Neural cell (in vitro differentiated cells): ENCODE measurements at regions not wholly inside any gene's neighbourhood (a gene's known extent, or its start where the extent isn't known, plus 50 kb on each side); places are given as distances from the start of the nearest gene placed in this dataset.

Experiments used
- H2AFZ ChIP-seq: fragments of 200-600, 300-800 bp; sonication (generic), shearing (Covaris generic); 2 replicates; pipeline ENCODE4 v1.6.0; 2014; ENCODE audit warnings: low read depth, mild to moderate bottlenecking, antibody characterized with exemption, low read length, moderate library complexity
- H3F3A ChIP-seq: fragments of 200-600 bp; shearing (Covaris generic); 2 replicates; pipeline ENCODE4 v1.6.1; 2016; ENCODE audit warnings: mild to moderate bottlenecking, moderate library complexity, mixed read lengths, antibody characterized with exemption, low read length; ENCODE audit not compliant: insufficient read depth, poor library complexity, severe bottlenecking
- H3K27ac ChIP-seq: fragments of 200-600, 300-800 bp; sonication (generic), shearing (Covaris generic); 2 replicates; pipeline ENCODE4 v1.5.1; 2014; ENCODE audit warnings: mild to moderate bottlenecking, low read length, moderate library complexity
- H3K27me3 ChIP-seq: fragments of 300-800, 200-600 bp; sonication (generic), shearing (Covaris generic); 2 replicates; pipeline ENCODE4 v1.6.0; 2014; ENCODE audit warnings: mild to moderate bottlenecking, low read depth, low read length, moderate library complexity; ENCODE audit not compliant: insufficient read depth
- H3K36me3 ChIP-seq: fragments of 300-800, 200-600 bp; sonication (generic), shearing (Covaris generic); 2 replicates; pipeline ENCODE4 v1.5.1; 2014; ENCODE audit warnings: mild to moderate bottlenecking, antibody characterized with exemption, low read length, moderate library complexity; ENCODE audit not compliant: insufficient read depth
- H3K4me2 ChIP-seq: fragments of 300-800, 200-600 bp; sonication (generic), shearing (Covaris generic); 2 replicates; pipeline ENCODE4 v1.6.0; 2014; ENCODE audit warnings: mild to moderate bottlenecking, low read length
- H3K4me3 ChIP-seq: fragments of 300-800, 200-600 bp; sonication (generic), shearing (Covaris generic); 2 replicates; pipeline ENCODE4 v1.5.1; 2014; ENCODE audit warnings: mild to moderate bottlenecking, low read length, moderate library complexity
- H3K79me2 ChIP-seq: fragments of 200-600 bp; shearing (Covaris generic); replicated peaks from 2 replicates; pipeline ENCODE4 v1.6.0; 2014; ENCODE audit warnings: mild to moderate bottlenecking, low read length, moderate library complexity; ENCODE audit not compliant: insufficient read depth
- H3K9ac ChIP-seq: fragments of 300-800, 200-600 bp; sonication (generic), shearing (Covaris generic); 2 replicates; pipeline ENCODE4 v1.6.1; 2016; ENCODE audit warnings: mild to moderate bottlenecking, low read length, mixed read lengths
- H3K9me2 ChIP-seq: fragments of 200-600 bp; shearing (Covaris generic); 2 replicates; pipeline ENCODE4 v1.6.1; 2016; ENCODE audit warnings: mild to moderate bottlenecking, low read length, mixed read lengths; ENCODE audit not compliant: insufficient read depth
- H3K9me3 ChIP-seq: fragments of 200-600, 300-800 bp; sonication (generic), shearing (Covaris generic); 2 replicates; pipeline ENCODE4 v1.6.1; 2016; ENCODE audit warnings: mild to moderate bottlenecking, mixed run types, low read length, moderate library complexity, mixed read lengths
- H4K20me1 ChIP-seq: fragments of 200-600 bp; shearing (Covaris generic); 2 replicates; pipeline ENCODE4 v1.6.1; 2016; ENCODE audit warnings: mild to moderate bottlenecking, mixed run types; ENCODE audit not compliant: insufficient read depth
- EP300 ChIP-seq: fragments of 450-650 bp; conservative IDR thresholded peaks from 2 replicates; pipeline ENCODE4 v1.6.1; 2014; ENCODE audit warnings: antibody characterized with exemption, mild to moderate bottlenecking, moderate library complexity; ENCODE audit not compliant: poor library complexity, severe bottlenecking
- EZH2 ChIP-seq: fragments of 200-600, 300-800 bp; shearing (Covaris generic), sonication (generic); IDR thresholded peaks from 2 replicates; pipeline ENCODE4 v1.6.1; 2014; ENCODE audit warnings: antibody characterized with exemption, low read length, borderline replicate concordance, mild to moderate bottlenecking; ENCODE audit not compliant: insufficient read depth, poor library complexity, severe bottlenecking
- MXI1 ChIP-seq: fragments of 450-650 bp; conservative IDR thresholded peaks from 2 replicates; pipeline ENCODE4 v1.6.1; 2014; ENCODE audit warnings: antibody characterized with exemption, mild to moderate bottlenecking; ENCODE audit not compliant: poor library complexity, severe bottlenecking
- POLR2AphosphoS5 ChIP-seq: IDR thresholded peaks from 2 replicates; pipeline ENCODE4 v1.6.1; 2012
- RAD21 ChIP-seq: fragments of 450-650 bp; conservative IDR thresholded peaks from 2 replicates; pipeline ENCODE4 v1.6.1; 2014; ENCODE audit warnings: antibody characterized with exemption, mild to moderate bottlenecking, moderate library complexity
- SMC3 ChIP-seq: fragments of 450-650 bp; conservative IDR thresholded peaks from 2 replicates; pipeline ENCODE4 v1.6.1; 2014; ENCODE audit warnings: antibody characterized with exemption, mild to moderate bottlenecking, moderate library complexity; ENCODE audit not compliant: poor library complexity
- TAF1 ChIP-seq: IDR thresholded peaks from 2 replicates; pipeline ENCODE4 v1.6.1; 2012; ENCODE audit warnings: low read depth
- TF ChIP-seq, protein P1 (sequence below): fragments of 450-650 bp; IDR thresholded peaks from 2 replicates; pipeline ENCODE4 v1.5.1; 2014; ENCODE audit warnings: antibody characterized with exemption, mild to moderate bottlenecking, moderate library complexity; ENCODE audit not compliant: poor library complexity, severe bottlenecking
- TF ChIP-seq, protein P2 (sequence below): IDR thresholded peaks from 2 replicates; pipeline ENCODE4 v1.6.1; 2012; ENCODE audit warnings: borderline replicate concordance

DNA sequence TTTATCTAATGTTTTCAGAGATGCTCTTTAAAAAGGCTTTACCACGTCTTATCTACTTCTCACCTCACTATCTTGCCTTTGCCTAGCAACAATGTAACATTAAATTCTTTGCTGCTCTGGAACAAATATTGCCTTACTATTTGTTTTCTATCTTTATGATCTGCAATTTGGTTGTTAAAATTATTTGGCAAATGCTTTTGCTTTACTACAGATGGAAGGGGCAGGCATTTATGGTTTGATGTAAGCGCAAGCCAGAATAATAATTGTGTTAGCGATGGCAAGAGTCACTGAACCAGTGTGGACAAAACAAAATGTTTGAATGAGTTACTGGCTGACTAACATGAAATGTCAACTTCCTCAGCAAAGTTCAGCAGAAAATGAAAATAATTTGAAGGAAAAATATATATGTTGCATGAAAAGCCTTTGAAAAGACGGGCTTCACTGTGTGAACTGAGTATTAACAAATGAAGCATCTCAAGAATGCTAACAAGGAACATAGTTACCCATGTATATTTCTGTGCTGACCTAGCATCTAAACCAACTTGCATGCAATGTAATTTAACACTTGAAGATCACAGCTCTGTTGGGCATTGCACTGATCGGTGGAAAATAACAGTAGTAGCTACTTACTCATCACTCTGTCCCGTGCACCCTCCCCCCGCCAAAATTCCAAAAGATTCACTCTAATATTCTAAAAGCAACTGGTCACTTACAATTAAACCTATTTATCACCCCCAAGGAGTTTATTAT, 454.0 kb upstream of the ARHGEF26 start:
- Histone ChIP-seq H3K9me2 (no peaks in the 10 kb centered on the region), H3K79me2 (no peaks in the 10 kb centered on the region), H3K4me3 (no peak overlapping the region), H2AFZ (no peak overlapping the region), H3K36me3 (no peaks in the 10 kb centered on the region), H3K9me3 (no peaks in the 10 kb centered on the region), H3K27ac (no peak overlapping the region), H3F3A (no peaks in the 10 kb centered on the region), H3K9ac (no peak overlapping the region), H3K27me3 (no peaks in the 10 kb centered on the region), H3K4me2 (no peak overlapping the region), H4K20me1 (no peaks in the 10 kb centered on the region)
- TF ChIP-seq, protein P1, sequence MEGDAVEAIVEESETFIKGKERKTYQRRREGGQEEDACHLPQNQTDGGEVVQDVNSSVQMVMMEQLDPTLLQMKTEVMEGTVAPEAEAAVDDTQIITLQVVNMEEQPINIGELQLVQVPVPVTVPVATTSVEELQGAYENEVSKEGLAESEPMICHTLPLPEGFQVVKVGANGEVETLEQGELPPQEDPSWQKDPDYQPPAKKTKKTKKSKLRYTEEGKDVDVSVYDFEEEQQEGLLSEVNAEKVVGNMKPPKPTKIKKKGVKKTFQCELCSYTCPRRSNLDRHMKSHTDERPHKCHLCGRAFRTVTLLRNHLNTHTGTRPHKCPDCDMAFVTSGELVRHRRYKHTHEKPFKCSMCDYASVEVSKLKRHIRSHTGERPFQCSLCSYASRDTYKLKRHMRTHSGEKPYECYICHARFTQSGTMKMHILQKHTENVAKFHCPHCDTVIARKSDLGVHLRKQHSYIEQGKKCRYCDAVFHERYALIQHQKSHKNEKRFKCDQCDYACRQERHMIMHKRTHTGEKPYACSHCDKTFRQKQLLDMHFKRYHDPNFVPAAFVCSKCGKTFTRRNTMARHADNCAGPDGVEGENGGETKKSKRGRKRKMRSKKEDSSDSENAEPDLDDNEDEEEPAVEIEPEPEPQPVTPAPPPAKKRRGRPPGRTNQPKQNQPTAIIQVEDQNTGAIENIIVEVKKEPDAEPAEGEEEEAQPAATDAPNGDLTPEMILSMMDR = no peak
- TF ChIP-seq, protein P2, sequence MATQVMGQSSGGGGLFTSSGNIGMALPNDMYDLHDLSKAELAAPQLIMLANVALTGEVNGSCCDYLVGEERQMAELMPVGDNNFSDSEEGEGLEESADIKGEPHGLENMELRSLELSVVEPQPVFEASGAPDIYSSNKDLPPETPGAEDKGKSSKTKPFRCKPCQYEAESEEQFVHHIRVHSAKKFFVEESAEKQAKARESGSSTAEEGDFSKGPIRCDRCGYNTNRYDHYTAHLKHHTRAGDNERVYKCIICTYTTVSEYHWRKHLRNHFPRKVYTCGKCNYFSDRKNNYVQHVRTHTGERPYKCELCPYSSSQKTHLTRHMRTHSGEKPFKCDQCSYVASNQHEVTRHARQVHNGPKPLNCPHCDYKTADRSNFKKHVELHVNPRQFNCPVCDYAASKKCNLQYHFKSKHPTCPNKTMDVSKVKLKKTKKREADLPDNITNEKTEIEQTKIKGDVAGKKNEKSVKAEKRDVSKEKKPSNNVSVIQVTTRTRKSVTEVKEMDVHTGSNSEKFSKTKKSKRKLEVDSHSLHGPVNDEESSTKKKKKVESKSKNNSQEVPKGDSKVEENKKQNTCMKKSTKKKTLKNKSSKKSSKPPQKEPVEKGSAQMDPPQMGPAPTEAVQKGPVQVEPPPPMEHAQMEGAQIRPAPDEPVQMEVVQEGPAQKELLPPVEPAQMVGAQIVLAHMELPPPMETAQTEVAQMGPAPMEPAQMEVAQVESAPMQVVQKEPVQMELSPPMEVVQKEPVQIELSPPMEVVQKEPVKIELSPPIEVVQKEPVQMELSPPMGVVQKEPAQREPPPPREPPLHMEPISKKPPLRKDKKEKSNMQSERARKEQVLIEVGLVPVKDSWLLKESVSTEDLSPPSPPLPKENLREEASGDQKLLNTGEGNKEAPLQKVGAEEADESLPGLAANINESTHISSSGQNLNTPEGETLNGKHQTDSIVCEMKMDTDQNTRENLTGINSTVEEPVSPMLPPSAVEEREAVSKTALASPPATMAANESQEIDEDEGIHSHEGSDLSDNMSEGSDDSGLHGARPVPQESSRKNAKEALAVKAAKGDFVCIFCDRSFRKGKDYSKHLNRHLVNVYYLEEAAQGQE = no peak
- TF ChIP-seq SMC3 (no peak), MXI1 (no peak), TAF1 (no peak), RAD21 (no peak), EZH2 (no peak), EP300 (no peak), POLR2AphosphoS5 (no peak)

DNA sequence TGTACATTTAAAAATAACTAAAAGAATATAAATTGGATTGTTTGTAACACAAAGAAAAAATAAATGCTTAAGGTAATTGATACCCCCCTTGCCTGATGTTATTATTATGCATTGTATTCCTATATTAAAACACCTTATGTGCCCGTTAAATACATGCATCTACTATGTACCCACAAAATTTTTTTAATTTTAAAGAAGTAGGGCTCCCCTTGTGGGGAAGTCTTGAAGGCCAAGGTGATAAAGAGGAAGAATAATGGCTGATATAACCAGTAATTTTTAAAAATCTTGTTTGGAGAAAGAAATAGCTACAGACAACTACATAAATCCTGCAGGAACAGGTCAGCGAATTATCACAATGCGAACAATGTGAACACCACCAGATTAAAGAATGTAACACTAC, 451.7 kb upstream of the ARHGEF26 start:
- Histone ChIP-seq H3K9me3 (no peaks in the 10 kb centered on the region), H3F3A (no peaks in the 10 kb centered on the region)
- TF ChIP-seq RAD21 (no peak), TAF1 (no peak), EP300 (no peak), POLR2AphosphoS5 (no peak), EZH2 (no peak), SMC3 (no peak), MXI1 (no peak)
- TF ChIP-seq, protein P2 = no peak
- TF ChIP-seq, protein P1 = no peak

More for the DNA sequence above, 451.7 kb upstream of the ARHGEF26 start:
- H3K9me2 ChIP-seq = no peaks in the 10 kb centered on the region
- no peak overlapping the region for H3K4me2 ChIP-seq
- H4K20me1 ChIP-seq = no peaks in the 10 kb centered on the region
- no peak overlapping the region for H2AFZ ChIP-seq
- no peak overlapping the region for H3K9ac ChIP-seq
- no peak overlapping the region for H3K27ac ChIP-seq
- no peaks in the 10 kb centered on the region for H3K79me2 ChIP-seq
- H3K36me3 ChIP-seq = no peaks in the 10 kb centered on the region
- H3K27me3 ChIP-seq = no peaks in the 10 kb centered on the region
- H3K4me3 ChIP-seq = no peak overlapping the region
